GM23338 (cell line): ENCODE measurements at regions not wholly inside any gene's neighbourhood (a gene's known extent, or its start where the extent isn't known, plus 50 kb on each side); places are given as distances from the start of the nearest gene placed in this dataset.

Experiments
- ATAC-seq: fragments of 200-7000 bp; cut with Tn5 transposase; 3 replicates; pipeline ENCODE4 v1.9.1; 2020
- DNase-seq: peaks from one replicate; pipeline ENCODE4 v3.0.0-alpha.2; 2015; ENCODE audit warnings: low spot score
- H2AFZ ChIP-seq: fragments of 200-600 bp; sonication (generic); 2 replicates; pipeline ENCODE4 v1.8.0; 2016; ENCODE audit warnings: antibody characterized with exemption, mild to moderate bottlenecking, moderate library complexity
- H3F3A ChIP-seq: fragments of 200-600 bp; sonication (generic); replicated peaks from 2 replicates; pipeline ENCODE4 v1.8.0; 2017; ENCODE audit warnings: antibody characterized with exemption, mixed run types, low read depth
- H3K27ac ChIP-seq: fragments of 200-600 bp; sonication (generic); 2 replicates; pipeline ENCODE4 v1.6.1; 2016; ENCODE audit warnings: low read depth
- H3K27me3 ChIP-seq: fragments of 200-600 bp; sonication (generic); 2 replicates; pipeline ENCODE4 v1.8.0; 2016; ENCODE audit warnings: mild to moderate bottlenecking, mixed run types, moderate library complexity; ENCODE audit not compliant: insufficient read depth
- H3K36me3 ChIP-seq: fragments of 200-600 bp; sonication (generic); 2 replicates; pipeline ENCODE4 v1.8.0; 2016; ENCODE audit warnings: mild to moderate bottlenecking; ENCODE audit not compliant: insufficient read depth
- H3K4me1 ChIP-seq: fragments of 200-600 bp; sonication (generic); 2 replicates; pipeline ENCODE4 v1.8.0; 2016; ENCODE audit warnings: mild to moderate bottlenecking, moderate library complexity; ENCODE audit not compliant: insufficient read depth
- H3K4me2 ChIP-seq: fragments of 200-600 bp; sonication (generic); 2 replicates; pipeline ENCODE4 v1.7.1; 2017; ENCODE audit warnings: mixed run types
- H3K4me3 ChIP-seq: fragments of 200-600 bp; sonication (generic); 2 replicates; pipeline ENCODE4 v1.6.1; 2016; ENCODE audit warnings: mixed run types
- H3K79me2 ChIP-seq: fragments of 200-600 bp; sonication (generic); replicated peaks from 2 replicates; pipeline ENCODE4 v1.8.0; 2017; ENCODE audit warnings: mild to moderate bottlenecking; ENCODE audit not compliant: insufficient read depth
- H3K9me2 ChIP-seq: fragments of 200-600 bp; sonication (generic); 2 replicates; pipeline ENCODE4 v1.8.0; 2017; ENCODE audit not compliant: insufficient read depth
- H4K20me1 ChIP-seq: fragments of 200-600 bp; sonication (generic); replicated peaks from 2 replicates; pipeline ENCODE4 v1.8.0; 2017; ENCODE audit warnings: mild to moderate bottlenecking; ENCODE audit not compliant: insufficient read depth
- H3K27ac Mint-ChIP-seq: 2 replicates; pipeline ENCODE4 v1.8.0; 2020; ENCODE audit warnings: inconsistent platforms, mild to moderate bottlenecking, moderate library complexity, mixed read lengths
- H3K27me3 Mint-ChIP-seq: 3 replicates; pipeline ENCODE4 v1.8.0; 2022; ENCODE audit warnings: low read depth, mild to moderate bottlenecking, moderate library complexity, mixed read lengths, inconsistent platforms; ENCODE audit not compliant: insufficient read depth, poor library complexity
- H3K36me3 Mint-ChIP-seq: 3 replicates; pipeline ENCODE4 v1.8.0; 2021; ENCODE audit warnings: low read depth, mild to moderate bottlenecking, inconsistent platforms, moderate library complexity, mixed read lengths
- H3K4me1 Mint-ChIP-seq: 3 replicates; pipeline ENCODE4 v1.8.0; 2020; ENCODE audit warnings: mild to moderate bottlenecking, inconsistent platforms, mixed read lengths
- H3K4me3 Mint-ChIP-seq: 3 replicates; pipeline ENCODE4 v1.8.0; 2021; ENCODE audit warnings: moderate library complexity, mild to moderate bottlenecking, inconsistent platforms, mixed read lengths
- H3K9me3 Mint-ChIP-seq: 3 replicates; pipeline ENCODE4 v1.8.0; 2020; ENCODE audit warnings: moderate library complexity, mild to moderate bottlenecking, inconsistent platforms, mixed read lengths
- CTCF ChIP-seq, 2 experiments: fragments of 200-600 bp in 1 of 2; sonication (generic) in 1 of 2; conservative IDR thresholded peaks; 2 replicates each; pipeline versions ENCODE4 v1.5.1 to v1.6.1; 2016 to 2017; ENCODE audit warnings: antibody characterized with exemption in 2 of 2, low read depth in 2 of 2, mild to moderate bottlenecking in 2 of 2, moderate library complexity in 1 of 2
- EZH2 ChIP-seq: fragments of 200-600 bp; sonication (generic); IDR thresholded peaks from one replicate; pipeline ENCODE4 v1.8.0; 2017; ENCODE audit warnings: antibody characterized with exemption, mild to moderate bottlenecking, low read depth; ENCODE audit not compliant: unreplicated experiment
- REST ChIP-seq: IDR thresholded peaks from one replicate; pipeline ENCODE4 v1.6.1; 2018; ENCODE audit warnings: antibody characterized with exemption; ENCODE audit not compliant: unreplicated experiment
- ZNF114 ChIP-seq: fragments of 250-450 bp; sonication (Bioruptor Pico); IDR thresholded peaks from 2 replicates; pipeline ENCODE4 v1.5.0; 2020; ENCODE audit warnings: mild to moderate bottlenecking, moderate library complexity
- ZNF462 ChIP-seq: fragments of 250-450 bp; sonication (Bioruptor Pico); IDR thresholded peaks from 2 replicates; pipeline ENCODE4 v1.5.0; 2020; ENCODE audit warnings: mild to moderate bottlenecking, moderate library complexity

GRCh38 chr20:56957737-56958553, 308.5 kb downstream of the BMP7 start:
- Histone ChIP-seq H3F3A (no peaks in the 10 kb centered on the region), H3K4me3 (no peak overlapping the region), H3K27ac (no peak overlapping the region), H3K27me3 (no peaks in the 10 kb centered on the region), H4K20me1 (no peaks in the 10 kb centered on the region), H3K36me3 (no peaks in the 10 kb centered on the region), H2AFZ (peak overlapping the region; percentile 5; the same call in 1 of the 2 replicates), H3K4me2 (peak overlapping the region; percentile 11), H3K9me2 (no peaks in the 10 kb centered on the region), H3K4me1 (peaks cover 28% of the 10 kb centered on the region), H3K79me2 (no peaks in the 10 kb centered on the region)
- H3K27ac Mint-ChIP-seq = no peak overlapping the region
- peak; percentile 76 for ATAC-seq
- no peaks in the 10 kb centered on the region for H3K36me3 Mint-ChIP-seq
- peak; percentile 60 for DNase-seq
- no peak overlapping the region for H3K4me3 Mint-ChIP-seq
- TF ChIP-seq REST = no peak
- peak; percentile 12 to 25; a peak in 2 of 4 replicates for TF ChIP-seq CTCF (conservative IDR thresholded peaks at IDR 0.05; ENCODE audit: low read depth in 2 of 2)
- TF ChIP-seq ZNF114 (CRISPR knock-in tag) = no peak
- no peak for TF ChIP-seq EZH2
- TF ChIP-seq ZNF462 (CRISPR knock-in tag) = no peak
- no peaks in the 10 kb centered on the region for H3K9me3 Mint-ChIP-seq
- peaks cover 32% of the 10 kb centered on the region for H3K4me1 Mint-ChIP-seq
- peaks cover 11% of the 10 kb centered on the region for H3K27me3 Mint-ChIP-seq
